ENCODE measurements at regions not wholly inside any gene's neighbourhood (a gene's known extent, or its start where the extent isn't known, plus 50 kb on each side); places are given as distances from the start of the nearest gene placed in this dataset.

GRCh38 chr4:13260513-13260912 lies 223.6 kb downstream of the RAB28 start:
- no peak for FAIRE-seq
- TF ChIP-seq HIVEP1 (CRISPR knock-in tag; IDR thresholded peaks at IDR 0.05) (no peak), ADNP (CRISPR knock-in tag; IDR thresholded peaks at IDR 0.05) (no peak)
- H3K27me3 ChIP-seq (ENCODE audit: control insufficient read depth in 1 of 2, insufficient read depth in 2 of 2, low read length in 2 of 2): no peaks in the 10 kb centered on the region
- H3K4me3 ChIP-seq (replicated peaks in 1 of 3; ENCODE audit: insufficient read depth in 1 of 3, low read depth in 2 of 3, low read length in 3 of 3): no peak overlapping the region
- DNase-seq (ENCODE audit: low spot score): no peak
- H3K27ac ChIP-seq (ENCODE audit: extremely low read length, insufficient read depth, low read length): no peak overlapping the region
- ATAC-seq: no peak
- H3K4me2 ChIP-seq (ENCODE audit: low read depth, low read length): no peak overlapping the region
- WGBS (ENCODE audit: low lambda C conversion rate): 91% methylated on average over 1 of the region's 1 CpG
- no peaks in the 10 kb centered on the region for H3K4me1 ChIP-seq (ENCODE audit: insufficient read depth, low read length)
- intact Hi-C loops (cut with micrococcal nuclease; ENCODE audit: unreplicated experiment): no loop called here
- H3K9me3 ChIP-seq (ENCODE audit: low read length): no peaks in the 10 kb centered on the region
- in situ Hi-C loops (cut with HindIII; ENCODE audit: extremely low pct_ligation_motif_present, low pct_unique_long_range_greater_than_20kb): no loop called here
- no peaks in the 10 kb centered on the region for H3K79me2 ChIP-seq (ENCODE audit: insufficient read depth, low read length)
- POLR2A ChIA-PET: no interaction called here
- H4K20me1 ChIP-seq (ENCODE audit: insufficient read depth, low read length): no peaks in the 10 kb centered on the region
- H3K36me3 ChIP-seq (replicated peaks in 1 of 2; ENCODE audit: control insufficient read depth in 1 of 2, insufficient read depth in 2 of 2, low read length in 2 of 2): no peaks in the 10 kb centered on the region
- no peak overlapping the region for H2AFZ ChIP-seq (ENCODE audit: low read length)
- BruUV-seq (replicated peaks): no TSS peak
- H3K9ac ChIP-seq (ENCODE audit: insufficient read depth, low read depth, low read length): no peak overlapping the region
- CTCF ChIA-PET (ENCODE audit: low intra/inter-chr PET ratio, low total read pairs): no interaction called here

- no peak for FAIRE-seq
- H2AFZ ChIP-seq (ENCODE audit: low read length): no peak overlapping the region
- POLR2A ChIA-PET: no interaction called here
- no TSS peak for BruUV-seq (replicated peaks)
- no peak overlapping the region for H3K4me2 ChIP-seq (ENCODE audit: low read depth, low read length)
- peaks cover 8% of the 10 kb centered on the region; the same call in 1 of the 2 replicates for H3K9me3 ChIP-seq (ENCODE audit: low read length)
- H3K4me3 ChIP-seq (replicated peaks in 1 of 3; ENCODE audit: insufficient read depth in 1 of 3, low read depth in 2 of 3, low read length in 3 of 3): no peak overlapping the region
- CTCF ChIA-PET (ENCODE audit: low intra/inter-chr PET ratio, low total read pairs): interaction anchor here (2.0 kb wide), 1 partner anchor 398 kb away, joined by 17 read pairs; no protein-coding TSS in a partner anchor
- 0 out of 2 replicates have a peak, but pooled peaks have one; percentile 10 for TF ChIP-seq MNT (IDR thresholded peaks at IDR 0.05)
- no peak for TF ChIP-seq ZNF383 (CRISPR knock-in tag; IDR thresholded peaks at IDR 0.05; ENCODE audit: borderline replicate concordance)
- H3K79me2 ChIP-seq (ENCODE audit: insufficient read depth, low read length): no peaks in the 10 kb centered on the region
- 91% methylated on average over 3 of the region's 3 CpGs for WGBS (ENCODE audit: low lambda C conversion rate)
- H3K27ac ChIP-seq (ENCODE audit: extremely low read length, insufficient read depth, low read length): no peak overlapping the region
- H3K4me1 ChIP-seq (ENCODE audit: insufficient read depth, low read length): peaks cover 13% of the 10 kb centered on the region; the same call in 1 of the 2 replicates
- no peaks in the 10 kb centered on the region for H4K20me1 ChIP-seq (ENCODE audit: insufficient read depth, low read length)
- H3K36me3 ChIP-seq (replicated peaks in 1 of 2; ENCODE audit: control insufficient read depth in 1 of 2, insufficient read depth in 2 of 2, low read length in 2 of 2): no peaks in the 10 kb centered on the region
- intact Hi-C loops (cut with micrococcal nuclease; ENCODE audit: unreplicated experiment): no loop called here
- H3K9ac ChIP-seq (ENCODE audit: insufficient read depth, low read depth, low read length): no peak overlapping the region
- no peak for ATAC-seq
- DNase-seq (ENCODE audit: low spot score): no peak
- H3K27me3 ChIP-seq (ENCODE audit: control insufficient read depth in 1 of 2, insufficient read depth in 2 of 2, low read length in 2 of 2): no peaks in the 10 kb centered on the region
- in situ Hi-C loops (cut with HindIII; ENCODE audit: extremely low pct_ligation_motif_present, low pct_unique_long_range_greater_than_20kb): loop anchor here (10.0 kb wide), 1 partner anchor 395 kb away; no protein-coding TSS in a partner anchor
Observed at GRCh38 chr4:13250263-13250662, 233.9 kb downstream of the RAB28 start.

All from HepG2 (cell line).